CD4-positive, alpha-beta memory T cell (primary cell): ENCODE measurements at regions not wholly inside any gene's neighbourhood (a gene's known extent, or its start where the extent isn't known, plus 50 kb on each side); places are given as distances from the start of the nearest gene placed in this dataset.

ENCODE experiments used
- CTCF ChIA-PET: fragments of 350-600 bp; sonication (Branson Sonifier 250); formaldehyde crosslinking; loops from one replicate; lab custom pipeline; 2021; ENCODE audit warnings: inconsistent platforms; ENCODE audit not compliant: partially characterized antibody; lab: Charles Lee
- POLR2A ChIA-PET: fragments of 350-600 bp; sonication (Branson Sonifier 250); formaldehyde crosslinking; loops from one replicate; lab custom pipeline; 2021; ENCODE audit not compliant: partially characterized antibody; lab: Charles Lee
- DNase-seq, 5 donors: peaks; one replicate each; pipeline versions ENCODE4 v3.0.0 to v3.0.0-alpha.2; 2020 to 2022; ENCODE audit warnings: mixed read lengths in 1 of 5
- H3K27ac ChIP-seq: one replicate; pipeline ENCODE4 v1.7.0; 2013; ENCODE audit warnings: low read depth, low read length
- H3K27me3 ChIP-seq: 2 replicates; pipeline ENCODE4 v1.7.0; 2013; ENCODE audit warnings: mild to moderate bottlenecking, low read length, moderate library complexity; ENCODE audit not compliant: insufficient read depth
- H3K36me3 ChIP-seq: 2 replicates; pipeline ENCODE4 v1.7.0; 2013; ENCODE audit warnings: mild to moderate bottlenecking, low read length, moderate library complexity; ENCODE audit not compliant: insufficient read depth
- H3K4me1 ChIP-seq: 2 replicates; pipeline ENCODE4 v1.7.0; 2013; ENCODE audit warnings: mild to moderate bottlenecking, low read length, moderate library complexity; ENCODE audit not compliant: insufficient read depth
- H3K4me3 ChIP-seq, 2 donors: one replicate each; pipeline ENCODE4 v1.7.0; 2013; ENCODE audit warnings: low read length in 2 of 2, mild to moderate bottlenecking in 1 of 2
- H3K9me3 ChIP-seq, 2 donors: one replicate each; pipeline ENCODE4 v1.7.0; 2013; ENCODE audit warnings: low read length in 2 of 2, control low read depth in 1 of 2; ENCODE audit not compliant: control insufficient read depth in 1 of 2
- H3K27ac Mint-ChIP-seq, 7 donors: one replicate each; pipeline ENCODE4 v1.8.0; 2020 to 2021; ENCODE audit warnings: mixed read lengths in 7 of 7, mild to moderate bottlenecking in 6 of 7, inconsistent platforms in 3 of 7, moderate library complexity in 3 of 7
- H3K27me3 Mint-ChIP-seq, 2 donors: one replicate each; pipeline ENCODE4 v1.8.0; 2020 to 2021; ENCODE audit warnings: mixed read lengths in 2 of 2
- H3K36me3 Mint-ChIP-seq, 2 donors: one replicate each; pipeline ENCODE4 v1.8.0; 2020 to 2021; ENCODE audit warnings: mixed read lengths in 2 of 2, inconsistent platforms in 1 of 2, mild to moderate bottlenecking in 1 of 2
- H3K4me1 Mint-ChIP-seq, 4 donors: one replicate each; pipeline ENCODE4 v1.8.0; 2020 to 2021; ENCODE audit warnings: mixed read lengths in 4 of 4, mild to moderate bottlenecking in 1 of 4
- H3K4me3 Mint-ChIP-seq, 8 donors: one replicate each; pipeline ENCODE4 v1.8.0; 2020 to 2021; ENCODE audit warnings: mixed read lengths in 8 of 8, mild to moderate bottlenecking in 7 of 8, moderate library complexity in 6 of 8, inconsistent platforms in 3 of 8
- H3K9me3 Mint-ChIP-seq, 8 donors: one replicate each; pipeline ENCODE4 v1.8.0; 2020 to 2021; ENCODE audit warnings: mixed read lengths in 8 of 8, mild to moderate bottlenecking in 5 of 8, inconsistent platforms in 3 of 8, moderate library complexity in 1 of 8
- intact Hi-C: fragments of 100-400 bp; cut with micrococcal nuclease; formaldehyde crosslinking; loops from one replicate; pipeline ENCODE4 v1.15.1; 2023

GRCh38 chr1:29975036-29975694 is 738.8 kb downstream of the PTPRU start:
- H3K27me3 ChIP-seq, result no peaks in the 10 kb centered on the region
- DNase-seq, result no peak
- Mint-ChIP-seq H3K27ac (no peak overlapping the region), H3K27me3 (peaks cover 3 to 14% of the 10 kb centered on the region in 2 donors), H3K4me3 (no peak overlapping the region), H3K9me3 (peaks cover 0 to 20% (median 6%) of the 10 kb centered on the region in 8 donors), H3K4me1 (no peaks in the 10 kb centered on the region), H3K36me3 (no peaks in the 10 kb centered on the region)
- no peak overlapping the region for H3K27ac ChIP-seq
- intact Hi-C loops, result no loop called here
- no peak overlapping the region for H3K4me3 ChIP-seq
- no peaks in the 10 kb centered on the region for H3K4me1 ChIP-seq
- ChIA-PET POLR2A (no interaction called here), CTCF (no interaction called here)
- no peaks in the 10 kb centered on the region for H3K36me3 ChIP-seq
- no peaks in the 10 kb centered on the region for H3K9me3 ChIP-seq

GRCh38 chr1:29974316-29974724 is 738.0 kb downstream of the PTPRU start:
- intact Hi-C loops, result no loop called here
- Mint-ChIP-seq H3K9me3 (peaks cover 0 to 20% (median 6%) of the 10 kb centered on the region in 8 donors), H3K4me3 (no peak overlapping the region), H3K36me3 (no peaks in the 10 kb centered on the region), H3K27me3 (peaks cover 3 to 14% of the 10 kb centered on the region in 2 donors), H3K27ac (no peak overlapping the region), H3K4me1 (no peaks in the 10 kb centered on the region)
- ChIA-PET CTCF (no interaction called here), POLR2A (no interaction called here)
- H3K27ac ChIP-seq, result no peak overlapping the region
- no peak for DNase-seq
- H3K4me1 ChIP-seq, result no peaks in the 10 kb centered on the region
- H3K9me3 ChIP-seq, result no peaks in the 10 kb centered on the region
- no peak overlapping the region for H3K4me3 ChIP-seq
- H3K36me3 ChIP-seq, result no peaks in the 10 kb centered on the region
- no peaks in the 10 kb centered on the region for H3K27me3 ChIP-seq

GRCh38 chr1:29973406-29973805 is 737.1 kb downstream of the PTPRU start:
- Mint-ChIP-seq H3K9me3 (peaks cover 0 to 20% (median 6%) of the 10 kb centered on the region in 8 donors), H3K4me3 (no peak overlapping the region), H3K27me3 (peaks cover 6 to 14% of the 10 kb centered on the region in 2 donors), H3K36me3 (no peaks in the 10 kb centered on the region), H3K4me1 (no peaks in the 10 kb centered on the region), H3K27ac (no peak overlapping the region)
- Histone ChIP-seq H3K4me3 (no peak overlapping the region), H3K27ac (no peak overlapping the region), H3K9me3 (no peaks in the 10 kb centered on the region), H3K36me3 (no peaks in the 10 kb centered on the region), H3K27me3 (no peaks in the 10 kb centered on the region), H3K4me1 (no peaks in the 10 kb centered on the region)
- POLR2A ChIA-PET, result no interaction called here
- intact Hi-C loops, result no loop called here
- no peak for DNase-seq
- CTCF ChIA-PET, result no interaction called here

- Mint-ChIP-seq H3K27me3 (peaks cover 6 to 14% of the 10 kb centered on the region in 2 donors), H3K27ac (no peak overlapping the region), H3K4me1 (no peaks in the 10 kb centered on the region), H3K9me3 (peaks cover 0 to 16% (median 5%) of the 10 kb centered on the region in 8 donors), H3K36me3 (no peaks in the 10 kb centered on the region), H3K4me3 (no peak overlapping the region)
- Histone ChIP-seq H3K9me3 (no peaks in the 10 kb centered on the region), H3K4me3 (no peak overlapping the region), H3K4me1 (no peaks in the 10 kb centered on the region), H3K27me3 (no peaks in the 10 kb centered on the region), H3K36me3 (no peaks in the 10 kb centered on the region), H3K27ac (no peak overlapping the region)
- POLR2A ChIA-PET, result no interaction called here
- no peak for DNase-seq
- intact Hi-C loops, result no loop called here
- CTCF ChIA-PET, result no interaction called here
Measured at GRCh38 chr1:29972421-29973053, 736.2 kb downstream of the PTPRU start.

GRCh38 chr1:29971703-29972102 is 735.4 kb downstream of the PTPRU start:
- H3K4me3 ChIP-seq, result no peak overlapping the region
- POLR2A ChIA-PET, result no interaction called here
- Mint-ChIP-seq H3K27ac (no peak overlapping the region), H3K4me3 (no peak overlapping the region), H3K4me1 (no peaks in the 10 kb centered on the region), H3K9me3 (peaks cover 0 to 8% (median 2%) of the 10 kb centered on the region in 8 donors), H3K27me3 (peaks cover 6 to 14% of the 10 kb centered on the region in 2 donors), H3K36me3 (no peaks in the 10 kb centered on the region)
- intact Hi-C loops, result no loop called here
- DNase-seq, result no peak
- no peaks in the 10 kb centered on the region for H3K27me3 ChIP-seq
- H3K36me3 ChIP-seq, result no peaks in the 10 kb centered on the region
- CTCF ChIA-PET, result no interaction called here
- no peaks in the 10 kb centered on the region for H3K9me3 ChIP-seq
- no peak overlapping the region for H3K27ac ChIP-seq
- no peaks in the 10 kb centered on the region for H3K4me1 ChIP-seq

- no peak for DNase-seq
- no peak overlapping the region for H3K27ac Mint-ChIP-seq
- H3K4me1 Mint-ChIP-seq, result no peaks in the 10 kb centered on the region
- H3K27me3 ChIP-seq, result no peaks in the 10 kb centered on the region
- H3K27me3 Mint-ChIP-seq, result peaks cover 6 to 19% of the 10 kb centered on the region in 2 donors
- H3K9me3 Mint-ChIP-seq, result peaks cover 0 to 7% (median 1%) of the 10 kb centered on the region in 8 donors
- intact Hi-C loops, result no loop called here
- H3K4me3 ChIP-seq, result no peak overlapping the region
- ChIA-PET POLR2A (no interaction called here), CTCF (no interaction called here)
- H3K27ac ChIP-seq, result no peak overlapping the region
- H3K4me3 Mint-ChIP-seq, result no peak overlapping the region
- H3K4me1 ChIP-seq, result no peaks in the 10 kb centered on the region
- no peaks in the 10 kb centered on the region for H3K36me3 ChIP-seq
- no peaks in the 10 kb centered on the region for H3K36me3 Mint-ChIP-seq
- no peaks in the 10 kb centered on the region for H3K9me3 ChIP-seq
Measured at GRCh38 chr1:29970747-29971325, 734.5 kb downstream of the PTPRU start.

GRCh38 chr1:29969576-29969975 is 733.3 kb downstream of the PTPRU start:
- H3K27me3 Mint-ChIP-seq, result peaks cover 6 to 21% of the 10 kb centered on the region in 2 donors
- Histone ChIP-seq H3K27me3 (no peaks in the 10 kb centered on the region), H3K4me1 (no peaks in the 10 kb centered on the region), H3K27ac (no peak overlapping the region), H3K4me3 (no peak overlapping the region), H3K36me3 (no peaks in the 10 kb centered on the region), H3K9me3 (no peaks in the 10 kb centered on the region)
- ChIA-PET POLR2A (no interaction called here), CTCF (no interaction called here)
- DNase-seq, result no peak
- peaks cover 0 to 7% (median 0%) of the 10 kb centered on the region in 8 donors for H3K9me3 Mint-ChIP-seq
- H3K4me3 Mint-ChIP-seq, result no peak overlapping the region
- H3K36me3 Mint-ChIP-seq, result no peaks in the 10 kb centered on the region
- intact Hi-C loops, result no loop called here
- no peaks in the 10 kb centered on the region for H3K4me1 Mint-ChIP-seq
- H3K27ac Mint-ChIP-seq, result no peak overlapping the region
